ENCODE measurements at regions not wholly inside any gene's neighbourhood (a gene's known extent, or its start where the extent isn't known, plus 50 kb on each side); places are given as distances from the start of the nearest gene placed in this dataset.

- Mint-ChIP-seq H3K9me3 (no peaks in the 10 kb centered on the region), H3K4me1 (peaks cover 17% of the 10 kb centered on the region; the same call in 2 of the 3 replicates), H3K36me3 (ENCODE audit: low read depth) (no peaks in the 10 kb centered on the region), H3K27me3 (ENCODE audit: insufficient read depth, low read depth, poor library complexity) (peaks cover 7% of the 10 kb centered on the region), H3K4me3 (no peak overlapping the region), H3K27ac (no peak overlapping the region)
- H3K4me3 ChIP-seq, result no peak overlapping the region
- H2AFZ ChIP-seq, result no peak overlapping the region
- no peak overlapping the region for H3K27ac ChIP-seq (ENCODE audit: low read depth)
- ATAC-seq, result peak; percentile 58
- no peaks in the 10 kb centered on the region for H3K79me2 ChIP-seq (replicated peaks; ENCODE audit: insufficient read depth)
- H3K4me1 ChIP-seq (ENCODE audit: insufficient read depth), result peaks cover 13% of the 10 kb centered on the region
- no peaks in the 10 kb centered on the region for H3K36me3 ChIP-seq (ENCODE audit: insufficient read depth)
- DNase-seq (ENCODE audit: low spot score), result no peak
- TF ChIP-seq CTCF (conservative IDR thresholded peaks at IDR 0.05; ENCODE audit: low read depth in 2 of 2), result peak in 1 of 2 experiments; percentile 22; a peak in 1 of 4 replicates
- TF ChIP-seq ZNF462 (CRISPR knock-in tag; IDR thresholded peaks at IDR 0.05), result no peak
- H3K4me2 ChIP-seq, result no peak overlapping the region
- H3F3A ChIP-seq (replicated peaks; ENCODE audit: low read depth), result no peaks in the 10 kb centered on the region
- peaks cover 9% of the 10 kb centered on the region; the same call in 1 of the 2 replicates for H3K9me2 ChIP-seq (ENCODE audit: insufficient read depth)
- no peaks in the 10 kb centered on the region for H3K27me3 ChIP-seq (ENCODE audit: insufficient read depth)
- H4K20me1 ChIP-seq (replicated peaks; ENCODE audit: insufficient read depth), result no peaks in the 10 kb centered on the region
These were observed 307.2 kb downstream of the GADD45G start for GRCh38 chr9:89911721-89912604.

Data from GM23338 (cell line).